ENCODE measurements at regions not wholly inside any gene's neighbourhood (a gene's known extent, or its start where the extent isn't known, plus 50 kb on each side); places are given as distances from the start of the nearest gene placed in this dataset.

DNA sequence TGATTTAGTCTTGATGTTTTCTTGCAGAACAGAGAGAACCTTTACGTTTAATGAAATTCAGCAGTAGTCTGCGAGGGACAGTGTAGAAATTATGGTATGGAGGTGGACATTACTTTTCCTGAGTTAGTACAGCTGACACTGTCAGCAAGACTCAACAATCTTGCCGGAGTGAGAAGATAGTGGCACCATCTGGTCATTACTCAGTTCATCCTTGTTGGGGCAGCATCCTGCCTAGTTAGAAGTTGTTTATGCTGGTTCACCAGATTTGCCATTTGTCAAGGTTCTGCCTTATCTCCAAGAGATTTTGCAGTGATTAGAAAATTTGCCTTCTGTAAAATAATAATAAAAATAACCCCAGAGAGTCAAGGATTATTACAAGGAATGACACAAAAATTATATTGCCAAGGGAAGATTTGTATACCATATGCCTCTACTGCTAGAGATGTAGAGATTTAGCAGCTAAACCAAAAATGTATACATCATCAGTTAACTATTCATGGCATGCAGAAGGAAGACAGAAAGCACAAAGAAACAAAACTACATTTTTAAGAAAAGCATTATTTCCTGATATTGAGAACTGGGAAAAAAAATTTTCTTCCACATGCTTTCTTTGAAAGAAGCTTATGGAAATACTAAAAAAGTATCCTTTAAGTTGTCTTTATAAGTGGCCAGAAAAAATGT is 1967.4 kb downstream of the NCAM2 start:
- intact Hi-C loops (cut with micrococcal nuclease): no loop called here
- no peaks in the 10 kb centered on the region for H3K4me1 Mint-ChIP-seq (ENCODE audit: low read depth)
- H3K27ac Mint-ChIP-seq: no peak overlapping the region
- H3K27me3 Mint-ChIP-seq (ENCODE audit: insufficient read depth): no peaks in the 10 kb centered on the region
- H3K9me3 Mint-ChIP-seq: no peaks in the 10 kb centered on the region
- H3K4me3 Mint-ChIP-seq: no peak overlapping the region
- no peaks in the 10 kb centered on the region for H3K36me3 Mint-ChIP-seq (ENCODE audit: low read depth)
- DNase-seq (ENCODE audit: low spot score): no peak

GRCh38 chr21:22981819-22982218 is 1983.6 kb downstream of the NCAM2 start:
- no peak overlapping the region for H3K4me3 Mint-ChIP-seq
- H3K4me1 Mint-ChIP-seq (ENCODE audit: low read depth): no peaks in the 10 kb centered on the region
- no peaks in the 10 kb centered on the region for H3K9me3 Mint-ChIP-seq
- intact Hi-C loops (cut with micrococcal nuclease): no loop called here
- no peaks in the 10 kb centered on the region for H3K27me3 Mint-ChIP-seq (ENCODE audit: insufficient read depth)
- no peaks in the 10 kb centered on the region for H3K36me3 Mint-ChIP-seq (ENCODE audit: low read depth)
- H3K27ac Mint-ChIP-seq: no peak overlapping the region
- DNase-seq (ENCODE audit: low spot score): no peak

DNA sequence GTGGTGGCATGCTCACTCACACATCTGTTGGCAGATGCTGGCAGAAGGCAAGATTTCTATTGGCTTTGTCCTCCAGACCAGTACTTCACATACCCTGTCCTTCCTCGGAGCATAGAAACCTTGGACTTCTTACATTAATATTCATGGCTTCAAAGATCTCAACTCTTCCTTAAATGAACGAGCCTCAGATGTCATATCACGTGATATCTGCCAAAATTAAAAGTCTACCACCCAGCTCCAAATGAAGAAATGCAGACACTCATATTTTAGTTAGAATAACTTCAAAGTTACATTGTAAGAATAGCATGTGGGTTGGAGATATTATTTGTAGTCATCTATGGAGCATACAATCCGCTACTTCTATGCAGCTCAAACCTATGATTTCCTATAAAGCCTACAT is 1994.9 kb downstream of the NCAM2 start:
- Mint-ChIP-seq H3K4me3 (no peak overlapping the region), H3K27ac (no peak overlapping the region), H3K9me3 (no peaks in the 10 kb centered on the region), H3K4me1 (ENCODE audit: low read depth) (no peaks in the 10 kb centered on the region), H3K36me3 (ENCODE audit: low read depth) (no peaks in the 10 kb centered on the region), H3K27me3 (ENCODE audit: insufficient read depth) (no peaks in the 10 kb centered on the region)
- intact Hi-C loops (cut with micrococcal nuclease): no loop called here
- DNase-seq (ENCODE audit: low spot score): no peak

DNA sequence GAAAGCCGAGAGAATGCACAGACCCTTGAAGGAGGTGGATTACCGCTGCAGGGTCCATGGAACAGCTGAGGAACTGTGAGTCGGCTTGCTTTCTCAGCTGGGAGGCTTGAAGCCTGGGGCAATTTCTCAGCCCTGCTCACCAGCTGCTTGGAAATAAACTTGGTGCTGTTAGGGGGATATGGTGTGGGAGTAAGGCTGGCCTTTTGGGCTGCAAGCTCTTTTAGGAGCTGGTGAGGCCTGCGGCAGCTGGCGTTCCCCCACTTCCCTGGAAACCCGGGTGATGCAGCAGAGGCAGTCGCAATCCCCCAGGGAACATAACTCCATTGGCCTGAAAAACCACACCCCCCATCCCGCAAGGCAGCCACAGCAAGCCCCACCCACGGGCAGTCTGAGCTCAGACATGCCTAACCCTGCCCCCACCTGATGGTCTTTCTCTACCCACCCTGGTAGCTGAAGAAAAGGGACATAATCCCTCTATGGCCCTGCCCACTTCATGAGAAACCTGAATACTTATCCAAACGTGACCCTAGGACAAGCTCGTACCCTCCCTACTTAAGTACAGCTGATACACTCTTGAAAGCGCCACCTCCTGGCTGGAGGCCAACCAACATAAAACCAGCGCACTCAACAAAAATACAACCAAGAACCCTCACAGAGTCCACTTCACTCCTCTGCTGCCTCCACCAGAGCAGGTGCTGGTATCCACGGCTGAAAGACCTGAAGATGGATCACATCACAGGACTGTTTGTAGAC is 1995.8 kb downstream of the NCAM2 start:
- no peaks in the 10 kb centered on the region for H3K9me3 Mint-ChIP-seq
- no peaks in the 10 kb centered on the region for H3K27me3 Mint-ChIP-seq (ENCODE audit: insufficient read depth)
- no peak for DNase-seq (ENCODE audit: low spot score)
- intact Hi-C loops (cut with micrococcal nuclease): no loop called here
- no peaks in the 10 kb centered on the region for H3K4me1 Mint-ChIP-seq (ENCODE audit: low read depth)
- H3K4me3 Mint-ChIP-seq: no peak overlapping the region
- H3K27ac Mint-ChIP-seq: no peak overlapping the region
- no peaks in the 10 kb centered on the region for H3K36me3 Mint-ChIP-seq (ENCODE audit: low read depth)

DNA sequence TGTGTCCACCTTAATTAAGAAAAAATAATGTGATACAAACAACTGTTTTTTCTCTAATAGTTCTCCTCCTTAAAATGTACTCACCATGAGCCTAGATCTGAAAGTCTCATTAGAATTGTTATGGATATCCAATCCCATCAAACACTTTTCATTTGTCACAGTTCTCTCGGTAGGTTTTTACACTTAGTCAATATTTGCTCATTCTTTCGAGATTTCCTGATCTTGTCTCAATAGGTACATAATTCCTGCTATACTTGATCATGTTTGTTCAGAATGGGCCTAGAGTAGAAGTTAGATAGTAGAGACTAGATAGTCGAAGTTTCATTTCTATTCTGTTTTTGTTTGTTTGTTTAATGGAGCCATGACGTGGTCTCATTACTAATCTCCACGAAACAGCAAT is 2005.7 kb downstream of the NCAM2 start:
- Mint-ChIP-seq H3K9me3 (no peaks in the 10 kb centered on the region), H3K4me3 (no peak overlapping the region), H3K27me3 (ENCODE audit: insufficient read depth) (no peaks in the 10 kb centered on the region), H3K4me1 (ENCODE audit: low read depth) (no peaks in the 10 kb centered on the region), H3K36me3 (ENCODE audit: low read depth) (no peaks in the 10 kb centered on the region), H3K27ac (no peak overlapping the region)
- DNase-seq (ENCODE audit: low spot score): no peak
- intact Hi-C loops (cut with micrococcal nuclease): no loop called here

DNA sequence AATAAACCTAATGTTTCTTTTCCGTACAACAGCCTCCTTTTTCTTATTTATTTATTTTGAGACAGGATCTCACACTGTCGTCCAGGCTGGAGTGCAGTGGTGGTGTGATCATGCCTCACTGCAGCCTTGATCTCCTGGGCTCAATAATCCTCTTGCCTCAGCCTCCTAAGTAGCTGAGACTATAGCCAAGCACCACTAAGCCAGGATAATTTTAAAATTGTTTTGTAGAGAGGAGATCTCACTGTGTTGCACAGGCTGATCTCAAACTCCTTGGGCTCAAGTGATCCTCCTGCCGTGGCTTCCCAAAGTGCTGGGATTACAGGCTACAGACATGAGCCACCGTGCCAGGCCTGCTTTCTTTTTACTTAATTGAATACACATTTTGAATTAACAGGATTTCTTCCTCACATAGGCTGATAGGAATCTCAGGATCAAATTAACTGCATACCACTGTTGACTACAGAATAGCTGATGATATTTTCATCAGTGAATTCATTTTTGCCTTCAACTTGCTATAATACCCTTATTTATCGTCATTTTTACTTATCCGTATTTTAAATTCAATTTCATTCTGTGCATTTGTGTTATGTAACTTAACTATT is 2010.5 kb downstream of the NCAM2 start:
- Mint-ChIP-seq H3K27me3 (ENCODE audit: insufficient read depth) (no peaks in the 10 kb centered on the region), H3K36me3 (ENCODE audit: low read depth) (no peaks in the 10 kb centered on the region), H3K27ac (no peak overlapping the region), H3K4me1 (ENCODE audit: low read depth) (no peaks in the 10 kb centered on the region), H3K9me3 (no peaks in the 10 kb centered on the region), H3K4me3 (no peak overlapping the region)
- intact Hi-C loops (cut with micrococcal nuclease): no loop called here
- DNase-seq (ENCODE audit: low spot score): no peak

- Mint-ChIP-seq H3K27ac (no peak overlapping the region), H3K36me3 (ENCODE audit: low read depth) (no peaks in the 10 kb centered on the region), H3K4me3 (no peak overlapping the region), H3K27me3 (ENCODE audit: insufficient read depth) (no peaks in the 10 kb centered on the region), H3K4me1 (ENCODE audit: low read depth) (no peaks in the 10 kb centered on the region), H3K9me3 (no peaks in the 10 kb centered on the region)
- intact Hi-C loops (cut with micrococcal nuclease): no loop called here
- no peak for DNase-seq (ENCODE audit: low spot score)
Measured at GRCh38 chr21:23009360-23009759, 2011.2 kb downstream of the NCAM2 start.

DNA sequence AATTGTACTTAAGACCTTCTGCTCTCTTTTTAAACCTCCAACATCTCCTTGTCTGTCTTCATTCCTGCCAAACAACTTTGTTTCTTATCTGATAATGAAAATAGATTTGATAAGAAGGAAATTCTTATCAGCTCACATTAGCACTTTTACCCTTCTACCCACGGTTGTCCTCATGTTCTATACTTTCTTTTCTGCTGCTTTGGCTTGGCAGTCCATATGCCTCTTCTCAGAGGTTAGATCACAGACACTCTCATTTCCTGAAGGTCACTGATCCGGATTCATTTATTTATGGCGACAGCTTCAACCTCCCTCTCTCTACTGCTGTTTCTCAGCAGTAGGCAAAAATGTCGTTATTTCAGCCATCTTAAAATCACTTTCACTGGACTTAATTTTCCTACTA is 2015.8 kb downstream of the NCAM2 start:
- intact Hi-C loops (cut with micrococcal nuclease): no loop called here

DNA sequence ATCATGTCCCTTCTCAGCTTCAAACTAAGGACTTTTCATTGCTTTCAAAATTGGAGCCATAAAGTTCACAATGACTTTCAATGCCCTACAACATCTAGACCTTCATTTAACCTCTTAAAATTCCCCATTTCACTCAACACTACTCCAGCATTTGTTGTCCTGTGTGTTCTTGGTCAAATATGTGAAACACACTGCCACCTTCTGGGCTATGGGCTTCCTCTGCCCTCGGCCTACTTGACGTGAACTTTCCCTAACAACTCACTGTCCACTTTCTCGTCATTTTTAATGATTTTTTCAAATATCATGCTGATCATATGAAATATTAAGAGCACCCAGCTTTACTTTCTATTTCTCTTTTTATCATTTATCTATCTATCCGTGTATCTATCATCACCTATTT is 2018.4 kb downstream of the NCAM2 start:
- intact Hi-C loops (cut with micrococcal nuclease): no loop called here
- DNase-seq (ENCODE audit: low spot score): no peak

More for the DNA sequence above, 2015.8 kb downstream of the NCAM2 start:
- Mint-ChIP-seq H3K4me3 (no peak overlapping the region), H3K36me3 (ENCODE audit: low read depth) (no peaks in the 10 kb centered on the region), H3K27me3 (ENCODE audit: insufficient read depth) (no peaks in the 10 kb centered on the region), H3K27ac (no peak overlapping the region), H3K9me3 (no peaks in the 10 kb centered on the region), H3K4me1 (ENCODE audit: low read depth) (no peaks in the 10 kb centered on the region)
- DNase-seq (ENCODE audit: low spot score): no peak

GRCh38 chr21:23017989-23018388 is 2019.8 kb downstream of the NCAM2 start:
- H3K27ac Mint-ChIP-seq: no peak overlapping the region
- no peaks in the 10 kb centered on the region for H3K4me1 Mint-ChIP-seq (ENCODE audit: low read depth)
- peaks cover 3% of the 10 kb centered on the region for H3K9me3 Mint-ChIP-seq
- intact Hi-C loops (cut with micrococcal nuclease): no loop called here
- no peak for DNase-seq (ENCODE audit: low spot score)
- no peaks in the 10 kb centered on the region for H3K36me3 Mint-ChIP-seq (ENCODE audit: low read depth)
- no peak overlapping the region for H3K4me3 Mint-ChIP-seq
- H3K27me3 Mint-ChIP-seq (ENCODE audit: insufficient read depth): no peaks in the 10 kb centered on the region

More for the DNA sequence above, 2018.4 kb downstream of the NCAM2 start:
- H3K9me3 Mint-ChIP-seq: peaks cover 3% of the 10 kb centered on the region
- no peaks in the 10 kb centered on the region for H3K27me3 Mint-ChIP-seq (ENCODE audit: insufficient read depth)
- no peak overlapping the region for H3K4me3 Mint-ChIP-seq
- no peak overlapping the region for H3K27ac Mint-ChIP-seq
- H3K4me1 Mint-ChIP-seq (ENCODE audit: low read depth): no peaks in the 10 kb centered on the region
- no peaks in the 10 kb centered on the region for H3K36me3 Mint-ChIP-seq (ENCODE audit: low read depth)

DNA sequence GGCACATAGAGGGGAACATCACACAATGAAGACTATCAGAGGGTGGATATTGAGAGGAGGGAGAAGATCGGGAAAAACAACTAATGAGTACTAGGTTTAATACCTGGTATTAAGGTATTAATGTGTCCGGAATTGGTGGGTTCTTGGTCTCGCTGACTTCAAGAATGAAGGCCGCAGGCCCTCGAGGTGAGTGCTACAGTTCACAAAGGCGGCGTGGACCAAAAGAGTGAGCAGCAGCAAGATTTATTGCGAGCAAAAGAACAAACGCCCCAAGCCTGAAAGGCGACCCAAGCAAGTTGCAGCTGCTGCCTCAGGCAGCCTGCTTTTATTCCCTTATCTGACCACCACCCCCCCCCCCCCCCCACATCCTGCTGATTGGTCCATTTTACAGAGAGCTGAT is 2022.8 kb downstream of the NCAM2 start:
- Mint-ChIP-seq H3K4me3 (no peak overlapping the region), H3K36me3 (ENCODE audit: low read depth) (no peaks in the 10 kb centered on the region), H3K27me3 (ENCODE audit: insufficient read depth) (no peaks in the 10 kb centered on the region), H3K27ac (no peak overlapping the region), H3K9me3 (peaks cover 3% of the 10 kb centered on the region), H3K4me1 (ENCODE audit: low read depth) (no peaks in the 10 kb centered on the region)
- intact Hi-C loops (cut with micrococcal nuclease): no loop called here
- DNase-seq (ENCODE audit: low spot score): no peak

GRCh38 chr21:23021481-23021880 is 2023.3 kb downstream of the NCAM2 start:
- no peak for DNase-seq (ENCODE audit: low spot score)
- no peak overlapping the region for H3K4me3 Mint-ChIP-seq
- peaks cover 3% of the 10 kb centered on the region for H3K9me3 Mint-ChIP-seq
- no peaks in the 10 kb centered on the region for H3K36me3 Mint-ChIP-seq (ENCODE audit: low read depth)
- H3K27ac Mint-ChIP-seq: no peak overlapping the region
- H3K4me1 Mint-ChIP-seq (ENCODE audit: low read depth): no peaks in the 10 kb centered on the region
- intact Hi-C loops (cut with micrococcal nuclease): no loop called here
- H3K27me3 Mint-ChIP-seq (ENCODE audit: insufficient read depth): no peaks in the 10 kb centered on the region

DNA sequence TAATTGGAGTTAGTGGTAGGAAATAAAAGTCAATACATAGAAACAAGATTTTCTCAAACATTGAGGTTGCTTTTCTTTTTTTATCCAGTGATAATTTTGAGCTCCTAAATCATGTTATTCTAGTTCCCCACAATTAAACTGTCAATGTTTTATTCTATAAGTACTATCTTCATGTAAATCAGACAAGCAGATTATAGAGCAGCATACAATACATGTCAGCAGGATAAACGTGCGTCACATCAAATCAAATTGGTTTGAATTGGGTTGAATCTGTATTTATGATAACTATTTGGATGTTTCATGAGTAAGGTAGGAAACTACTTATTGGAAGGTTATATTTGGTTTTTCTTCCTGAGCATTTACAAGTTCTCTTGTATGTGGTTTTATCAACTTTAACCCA is 2028.7 kb downstream of the NCAM2 start:
- H3K9me3 Mint-ChIP-seq: peaks cover 4% of the 10 kb centered on the region
- DNase-seq (ENCODE audit: low spot score): no peak
- no peaks in the 10 kb centered on the region for H3K36me3 Mint-ChIP-seq (ENCODE audit: low read depth)
- intact Hi-C loops (cut with micrococcal nuclease): no loop called here
- H3K4me3 Mint-ChIP-seq: no peak overlapping the region
- H3K27ac Mint-ChIP-seq: no peak overlapping the region
- no peaks in the 10 kb centered on the region for H3K27me3 Mint-ChIP-seq (ENCODE audit: insufficient read depth)
- no peaks in the 10 kb centered on the region for H3K4me1 Mint-ChIP-seq (ENCODE audit: low read depth)

Measured in activated T-helper 1 cell treated with anti-CD3 and anti-CD28 coated beads, Interleukin-12 subunit alpha, Interleukin-12 subunit beta, Interleukin-2, Interleukin-4 antibody, amounts not matched to agents 30 ng/mL and 10 ng/mL and 1 ng/mL, durations not matched to agents 14 hours and 24 hours and 36 hours (primary cell).